HCT116 (cell line): ENCODE measurements at regions not wholly inside any gene's neighbourhood (a gene's known extent, or its start where the extent isn't known, plus 50 kb on each side); places are given as distances from the start of the nearest gene placed in this dataset.

Experiments
- ATAC-seq: fragments of 200-7000 bp; cut with Tn5 transposase; 2 replicates; pipeline ENCODE4 v1.9.1; 2020; ENCODE audit warnings: mild to moderate bottlenecking, moderate library complexity
- BruUV-seq: library from RNA; stranded (reverse); fragments of 400-500 nt; replicated peaks from 2 replicates; lab custom pipeline; 2021; lab: Mats Ljungman, UMichigan
- CTCF ChIA-PET: fragments of 300-600 bp; sonication (Branson Sonifier 250); formaldehyde crosslinking; loops from one replicate; lab custom pipeline; 2021; ENCODE audit warnings: antibody characterized with exemption; lab: Charles Lee
- POLR2A ChIA-PET: fragments of 300-600, 350-600 bp; sonication (Branson Sonifier 250); formaldehyde crosslinking; loops from one replicate; lab custom pipeline; 2021; ENCODE audit warnings: antibody characterized with exemption; lab: Charles Lee
- RAD21 ChIA-PET, 2 experiments: fragments of 300-600 bp; sonication (Branson Sonifier 250); formaldehyde crosslinking; loops; one replicate each; lab custom pipeline; 2023; ENCODE audit warnings: low total read pairs in 2 of 2; ENCODE audit not compliant: uncharacterized antibody in 2 of 2, unreplicated experiment in 2 of 2, low non-redundant PET in 1 of 2; lab: Charles Lee
- DNase-seq: peaks from one replicate; pipeline ENCODE4 v3.0.0-alpha.2; 2010; ENCODE audit warnings: low read depth, low spot score
- H2AFZ ChIP-seq: fragments of 200-600 bp; shearing (Covaris generic), sonication (generic); 2 replicates; pipeline ENCODE4 v1.6.1; 2017; ENCODE audit warnings: low read depth, mixed run types, mixed read lengths, antibody characterized with exemption, low read length; ENCODE audit not compliant: poor library complexity, severe bottlenecking
- H3K27ac ChIP-seq: 2 replicates; pipeline ENCODE4 v1.5.1; 2012; ENCODE audit warnings: low read depth, low read length
- H3K27me3 ChIP-seq: fragments of 200-600 bp; sonication (generic); 2 replicates; pipeline ENCODE4 v1.6.1; 2016; ENCODE audit warnings: mixed run types, low read length, mixed read lengths; ENCODE audit not compliant: insufficient read depth
- H3K36me3 ChIP-seq, 2 experiments: fragments of 200-500 bp in 1 of 2; fragments of 200-600 bp in 1 of 2; sonication (Bioruptor generic) in 1 of 2; sonication (generic) in 1 of 2; 2 replicates each; pipeline versions ENCODE4 v1.5.1 to v1.6.1; 2014 to 2016; ENCODE audit warnings: low read length in 2 of 2, inconsistent platforms in 1 of 2, mixed read lengths in 1 of 2, mixed run types in 1 of 2; ENCODE audit not compliant: insufficient read depth in 2 of 2, control insufficient read depth in 1 of 2
- H3K4me1 ChIP-seq, 2 experiments: fragments of 200-600 bp in 1 of 2; sonication (generic) in 1 of 2; 2 replicates each; pipeline versions ENCODE4 v1.5.1 to v1.6.1; 2012 to 2017; ENCODE audit warnings: low read length in 2 of 2, inconsistent platforms in 1 of 2, mild to moderate bottlenecking in 1 of 2, mixed read lengths in 1 of 2, mixed run types in 1 of 2, moderate library complexity in 1 of 2; ENCODE audit not compliant: insufficient read depth in 2 of 2, control insufficient read depth in 1 of 2
- H3K4me2 ChIP-seq: fragments of 200-600 bp; sonication (generic); 2 replicates; pipeline ENCODE4 v1.6.1; 2017; ENCODE audit warnings: mixed run types, low read length, mixed read lengths
- H3K4me3 ChIP-seq, 2 experiments: fragments of 200-600 bp in 1 of 2; sonication (generic) in 1 of 2; replicated peaks in 1 of 2; 2 replicates each; pipeline ENCODE4 v1.5.1; 2011 to 2016; ENCODE audit warnings: low read length in 2 of 2, control low read depth in 1 of 2, low read depth in 1 of 2, mild to moderate bottlenecking in 1 of 2, mixed read lengths in 1 of 2, mixed run types in 1 of 2
- H3K79me2 ChIP-seq: fragments of 200-600 bp; sonication (generic); 2 replicates; pipeline ENCODE4 v1.6.1; 2017; ENCODE audit warnings: mild to moderate bottlenecking, mixed run types, low read length, moderate library complexity, mixed read lengths; ENCODE audit not compliant: insufficient read depth
- H3K9ac ChIP-seq: fragments of 200-600 bp; sonication (generic); 2 replicates; pipeline ENCODE4 v1.6.1; 2016; ENCODE audit warnings: low read length, mixed read lengths
- H3K9me2 ChIP-seq: fragments of 200-600 bp; sonication (generic), shearing (Covaris generic); 2 replicates; pipeline ENCODE4 v1.6.1; 2017; ENCODE audit warnings: mixed run types, mild to moderate bottlenecking, moderate library complexity; ENCODE audit not compliant: insufficient read depth
- H3K9me3 ChIP-seq, 2 experiments: fragments of 200-500 bp in 1 of 2; fragments of 200-600 bp in 1 of 2; sonication (Bioruptor generic) in 1 of 2; sonication (generic) in 1 of 2; 2 replicates each; pipeline ENCODE4 v1.6.1; 2014 to 2017; ENCODE audit warnings: low read length in 2 of 2, mixed read lengths in 2 of 2, inconsistent platforms in 1 of 2, low read depth in 1 of 2, mild to moderate bottlenecking in 1 of 2, mixed run types in 1 of 2, moderate library complexity in 1 of 2; ENCODE audit not compliant: control insufficient read depth in 1 of 2, insufficient read depth in 1 of 2
- H4K20me1 ChIP-seq: fragments of 200-600 bp; sonication (generic), shearing (Covaris generic); 2 replicates; pipeline ENCODE4 v1.6.1; 2017; ENCODE audit warnings: mixed run types, mild to moderate bottlenecking, moderate library complexity; ENCODE audit not compliant: insufficient read depth
- EZH2 ChIP-seq: fragments of 200-600 bp; sonication (generic); IDR thresholded peaks from 2 replicates; pipeline ENCODE4 v1.6.1; 2017; ENCODE audit warnings: antibody characterized with exemption, mixed run types
- MAX ChIP-seq: IDR thresholded peaks from 2 replicates; pipeline ENCODE4 v1.6.1; 2012
- TCF7L2 ChIP-seq: IDR thresholded peaks from 2 replicates; pipeline ENCODE4 v1.7.0; 2011; ENCODE audit warnings: borderline replicate concordance, inconsistent platforms; ENCODE audit not compliant: insufficient read depth, insufficient read length; ENCODE audit errors: extremely low read depth
- intact Hi-C: fragments of 100-400 bp; cut with micrococcal nuclease; formaldehyde crosslinking; loops from 2 replicates; pipeline ENCODE4 v1.10.0; 2022

GRCh38 chr7:52909131-52909530, 126.3 kb upstream of the POM121L12 start:
- ChIA-PET RAD21 (no interaction called here), POLR2A (no interaction called here), CTCF (no interaction called here)
- no peak overlapping the region for H3K9ac ChIP-seq
- peaks cover 0 to 14% of the 10 kb centered on the region in 2 experiments; a peak in 2 of 4 replicates for H3K9me3 ChIP-seq
- H3K9me2 ChIP-seq, result no peaks in the 10 kb centered on the region
- H3K79me2 ChIP-seq, result no peaks in the 10 kb centered on the region
- no peaks in the 10 kb centered on the region for H3K4me1 ChIP-seq
- no peaks in the 10 kb centered on the region for H3K36me3 ChIP-seq
- no peak overlapping the region for H3K4me2 ChIP-seq
- no peak for DNase-seq
- H2AFZ ChIP-seq, result no peak overlapping the region
- no peaks in the 10 kb centered on the region for H3K27me3 ChIP-seq
- intact Hi-C loops, result no loop called here
- ATAC-seq, result no peak
- no peak overlapping the region for H3K4me3 ChIP-seq
- no TSS peak for BruUV-seq
- no peaks in the 10 kb centered on the region for H4K20me1 ChIP-seq
- TF ChIP-seq TCF7L2 (no peak), EZH2 (no peak)
- H3K27ac ChIP-seq, result no peak overlapping the region

GRCh38 chr7:52897713-52898112, 137.7 kb upstream of the POM121L12 start:
- Histone ChIP-seq H3K27ac (no peak overlapping the region), H3K36me3 (no peaks in the 10 kb centered on the region), H2AFZ (no peak overlapping the region), H3K9me3 (peaks cover 6 to 18% of the 10 kb centered on the region in 2 experiments; a peak in 2 of 4 replicates), H4K20me1 (no peaks in the 10 kb centered on the region), H3K4me3 (no peak overlapping the region), H3K9ac (no peak overlapping the region), H3K79me2 (no peaks in the 10 kb centered on the region), H3K27me3 (no peaks in the 10 kb centered on the region), H3K9me2 (no peaks in the 10 kb centered on the region), H3K4me2 (no peak overlapping the region), H3K4me1 (no peaks in the 10 kb centered on the region)
- DNase-seq, result no peak
- POLR2A ChIA-PET, result no interaction called here
- RAD21 ChIA-PET, result no interaction called here
- intact Hi-C loops, result no loop called here
- no peak for TF ChIP-seq MAX
- CTCF ChIA-PET, result no interaction called here
- BruUV-seq, result no TSS peak
- no peak for ATAC-seq
